IMR-90 (cell line): ENCODE measurements at regions not wholly inside any gene's neighbourhood (a gene's known extent, or its start where the extent isn't known, plus 50 kb on each side); places are given as distances from the start of the nearest gene placed in this dataset.

Source experiments
- ATAC-seq: fragments of 200-7000 bp; cut with Tn5 transposase; 2 replicates; pipeline ENCODE4 v1.9.1; 2020; ENCODE audit warnings: low read depth, mild to moderate bottlenecking, moderate library complexity
- BruUV-seq: library from RNA; stranded (reverse); fragments of 400-500 nt; replicated peaks from 2 replicates; lab custom pipeline; 2021; lab: Mats Ljungman, UMichigan
- CTCF ChIA-PET: fragments of 300-600 bp; formaldehyde crosslinking; extraction: SDS; loops from one replicate; lab custom pipeline; 2021; ENCODE audit warnings: antibody characterized with exemption; lab: Yijun Ruan, JAX
- POLR2A ChIA-PET: fragments of 300-600 bp; sonication (Branson Sonifier 250); formaldehyde crosslinking; loops from one replicate; lab custom pipeline; 2022; ENCODE audit warnings: antibody characterized with exemption; ENCODE audit not compliant: unreplicated experiment; lab: Charles Lee
- DNase-seq: peaks from one replicate; pipeline ENCODE4 v3.0.0; 2013
- H2AFZ ChIP-seq: replicated peaks from 2 replicates; pipeline ENCODE3; 2013; ENCODE audit warnings: low read length, mild to moderate bottlenecking; ENCODE audit not compliant: poor library complexity
- H2AK5ac ChIP-seq: 2 replicates; pipeline ENCODE4 v1.6.1; 2013; ENCODE audit warnings: low read depth, low read length, inconsistent platforms
- H2AK9ac ChIP-seq: replicated peaks from 2 replicates; pipeline ENCODE3; 2013; ENCODE audit warnings: mild to moderate bottlenecking, low read depth, low read length, moderate library complexity; ENCODE audit not compliant: poor library complexity
- H2BK120ac ChIP-seq: 2 replicates; pipeline ENCODE4 v1.6.1; 2013; ENCODE audit warnings: low read depth, low read length, inconsistent platforms
- H2BK15ac ChIP-seq: 3 replicates; pipeline ENCODE4 v1.6.1; 2013; ENCODE audit warnings: low read depth, low read length, inconsistent platforms
- H2BK20ac ChIP-seq: 2 replicates; pipeline ENCODE4 v1.6.1; 2013; ENCODE audit warnings: low read depth, mild to moderate bottlenecking, inconsistent platforms, low read length, moderate library complexity
- H2BK5ac ChIP-seq: 2 replicates; pipeline ENCODE4 v1.6.1; 2013; ENCODE audit warnings: mild to moderate bottlenecking, low read depth, low read length, inconsistent platforms; ENCODE audit not compliant: poor library complexity, severe bottlenecking
- H3K14ac ChIP-seq: replicated peaks from 2 replicates; pipeline ENCODE4 v1.6.1; 2013; ENCODE audit warnings: low read depth, low read length, inconsistent platforms
- H3K18ac ChIP-seq: 2 replicates; pipeline ENCODE4 v1.6.1; 2013; ENCODE audit warnings: low read depth, low read length, control low read depth
- H3K23ac ChIP-seq: 2 replicates; pipeline ENCODE4 v1.6.1; 2013; ENCODE audit warnings: low read depth, low read length, inconsistent platforms
- H3K27ac ChIP-seq: 2 replicates; pipeline ENCODE4 v1.5.1; 2013; ENCODE audit warnings: mild to moderate bottlenecking, control low read depth, low read length; ENCODE audit not compliant: insufficient read depth
- H3K27me3 ChIP-seq: 2 replicates; pipeline ENCODE4 v1.6.1; 2013; ENCODE audit warnings: low read length; ENCODE audit not compliant: control insufficient read depth, insufficient read depth
- H3K36me3 ChIP-seq: 2 replicates; pipeline ENCODE4 v1.6.1; 2013; ENCODE audit warnings: low read length, mixed read lengths; ENCODE audit not compliant: control insufficient read depth, insufficient read depth
- H3K4ac ChIP-seq: 2 replicates; pipeline ENCODE4 v1.6.1; 2013; ENCODE audit warnings: low read depth, low read length, inconsistent platforms
- H3K4me1 ChIP-seq: 2 replicates; pipeline ENCODE4 v1.6.1; 2013; ENCODE audit warnings: low read length, mixed read lengths; ENCODE audit not compliant: control insufficient read depth, insufficient read depth
- H3K4me2 ChIP-seq: 2 replicates; pipeline ENCODE4 v1.6.1; 2013; ENCODE audit warnings: low read depth, mild to moderate bottlenecking, control low read depth, low read length, moderate library complexity
- H3K4me3 ChIP-seq: 2 replicates; pipeline ENCODE4 v1.5.1; 2013; ENCODE audit warnings: low read depth, mild to moderate bottlenecking, control low read depth, low read length, moderate library complexity; ENCODE audit not compliant: insufficient read depth
- H3K56ac ChIP-seq: 2 replicates; pipeline ENCODE4 v1.6.1; 2013; ENCODE audit warnings: low read length, inconsistent platforms; ENCODE audit not compliant: insufficient read depth; ENCODE audit errors: extremely low read depth
- H3K79me1 ChIP-seq, 2 experiments: 2 replicates each; pipeline ENCODE4 v1.6.1; 2013; ENCODE audit warnings: low read length in 2 of 2, inconsistent platforms in 1 of 2, low read depth in 1 of 2
- H3K9ac ChIP-seq: 2 replicates; pipeline ENCODE4 v1.6.1; 2013; ENCODE audit warnings: low read depth, low read length, control low read depth
- H3K9me1 ChIP-seq: 2 replicates; pipeline ENCODE4 v1.6.1; 2013; ENCODE audit warnings: low read length, inconsistent platforms; ENCODE audit not compliant: insufficient read depth
- H3K9me3 ChIP-seq: 2 replicates; pipeline ENCODE4 v1.6.1; 2013; ENCODE audit warnings: low read length; ENCODE audit not compliant: control insufficient read depth, insufficient read depth
- H4K20me1 ChIP-seq: 2 replicates; pipeline ENCODE4 v1.6.1; 2013; ENCODE audit warnings: low read length, inconsistent platforms; ENCODE audit not compliant: insufficient read depth
- H4K5ac ChIP-seq: 2 replicates; pipeline ENCODE4 v1.6.1; 2013; ENCODE audit warnings: mild to moderate bottlenecking, low read depth, low read length, control low read depth
- H4K8ac ChIP-seq, 2 experiments: 2 replicates each; pipeline ENCODE4 v1.6.1; 2013; ENCODE audit warnings: low read depth in 2 of 2, low read length in 2 of 2, control low read depth in 1 of 2, inconsistent platforms in 1 of 2
- H4K91ac ChIP-seq: 2 replicates; pipeline ENCODE4 v1.6.1; 2013; ENCODE audit warnings: low read depth, low read length, inconsistent platforms; ENCODE audit not compliant: insufficient read depth
- FOS ChIP-seq: fragments of 150-350 bp; IDR thresholded peaks from 2 replicates; pipeline ENCODE4 v1.6.1; 2016; ENCODE audit warnings: low read depth, low read length
- NFE2L2 ChIP-seq: fragments of 150-350 bp; IDR thresholded peaks from 2 replicates; pipeline ENCODE4 v1.6.1; 2016; ENCODE audit warnings: low read depth, mild to moderate bottlenecking, low read length
- POLR2A ChIP-seq: IDR thresholded peaks from 2 replicates; pipeline ENCODE4 v1.6.1; 2012; ENCODE audit warnings: mild to moderate bottlenecking, low read depth, low read length
- RAD21 ChIP-seq: IDR thresholded peaks from 2 replicates; pipeline ENCODE4 v1.6.1; 2012; ENCODE audit warnings: low read length, improper control_type of control experiment
- USF2 ChIP-seq: fragments of 150-350 bp; IDR thresholded peaks from 2 replicates; pipeline ENCODE4 v1.6.1; 2017; ENCODE audit warnings: mild to moderate bottlenecking, antibody characterized with exemption, low read length, low read depth
- WGBS, 2 experiments: methylation state at CpG; one replicate each; pipeline versions ENCODE4 v1.1.5 to v1.1.7; 2013; ENCODE audit warnings: missing lambda C conversion rate in 2 of 2; ENCODE audit not compliant: insufficient read length in 1 of 2; ENCODE audit errors: extremely low coverage in 2 of 2; 5-methylcytosine and 5-hydroxymethylcytosine counted together
- dilution Hi-C: fragments of 300-500 bp; cut with HindIII; formaldehyde crosslinking; loops from one replicate; pipeline ENCODE4 v1.14.3; 2018; ENCODE audit warnings: low sequenced_read_pairs; ENCODE audit not compliant: unreplicated experiment
- in situ Hi-C: fragments of 300-500 bp; cut with MboI; formaldehyde crosslinking; loops from 3 replicates; pipeline ENCODE4 v1.14.3; 2019; ENCODE audit warnings: low sequenced_read_pairs, inconsistent platforms, mixed read lengths
- intact Hi-C: fragments of 100-400 bp; cut with micrococcal nuclease; formaldehyde crosslinking; loops from 2 replicates; pipeline ENCODE4 v1.10.0; 2022

GRCh38 chr2:167361426-167361825, 473.1 kb downstream of the XIRP2 start:
- Histone ChIP-seq H3K79me1 (no peaks in the 10 kb centered on the region), H3K36me3 (no peaks in the 10 kb centered on the region), H3K27me3 (no peaks in the 10 kb centered on the region), H2BK15ac (no peak overlapping the region), H2AK5ac (no peak overlapping the region), H3K23ac (no peak overlapping the region), H3K9me1 (no peaks in the 10 kb centered on the region), H2BK20ac (no peak overlapping the region), H2BK5ac (no peak overlapping the region), H3K56ac (no peak overlapping the region), H3K18ac (no peak overlapping the region), H3K27ac (no peak overlapping the region), H4K20me1 (no peaks in the 10 kb centered on the region), H3K4me1 (no peaks in the 10 kb centered on the region), H2BK120ac (no peak overlapping the region), H2AFZ (no peak overlapping the region), H3K9me3 (no peaks in the 10 kb centered on the region), H4K8ac (no peak overlapping the region), H2AK9ac (no peak overlapping the region), H3K9ac (no peak overlapping the region), H3K4me3 (no peak overlapping the region), H3K4ac (no peak overlapping the region), H3K4me2 (no peak overlapping the region), H4K5ac (no peak overlapping the region), H3K14ac (no peak overlapping the region), H4K91ac (no peak overlapping the region)
- WGBS, 2 experiments, result 39% methylated on average over 2 of the region's 2 CpGs; no CpG with 5 or more reads in 1 of the 2 experiments
- in situ Hi-C loops (no loop called here), intact Hi-C loops (no loop called here), dilution Hi-C loops (no loop called here)
- no TSS peak for BruUV-seq
- ChIA-PET POLR2A (no interaction called here), CTCF (interaction anchor here (0.6 kb wide), 1 partner anchor 8 kb away, joined by 3 read pairs; no protein-coding TSS in a partner anchor)
- TF ChIP-seq RAD21 (no peak), POLR2A (no peak), FOS (no peak), NFE2L2 (no peak), USF2 (no peak)
- ATAC-seq (no peak), DNase-seq (no peak)
